Fibroblast of gingiva (primary cell): ENCODE measurements at regions not wholly inside any gene's neighbourhood (a gene's known extent, or its start where the extent isn't known, plus 50 kb on each side); places are given as distances from the start of the nearest gene placed in this dataset.

Experiments used
- DNase-seq: peaks from one replicate; pipeline ENCODE4 v3.0.0-alpha.2; 2011; ENCODE audit warnings: low read depth

DNA sequence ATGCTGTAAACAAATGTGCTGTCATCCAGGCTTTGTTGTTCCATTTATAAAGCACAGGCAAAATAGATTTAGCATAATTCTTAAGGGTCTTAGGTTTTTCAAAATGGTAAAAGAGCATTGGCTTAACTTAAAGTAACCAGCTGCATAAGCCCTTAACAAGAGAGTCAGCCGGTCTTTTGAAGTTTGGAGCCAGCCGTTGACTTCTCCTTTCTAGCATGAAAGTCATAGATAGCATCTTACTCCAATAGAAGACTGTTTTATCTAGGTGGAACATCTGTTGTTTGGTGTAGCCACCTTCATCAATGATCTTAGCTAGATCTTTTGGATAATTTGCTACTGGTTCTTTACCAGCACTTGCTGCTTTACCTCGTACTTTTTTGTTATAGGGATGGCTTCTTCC, 297.5 kb upstream of the DCBLD2 start:
- no peak for DNase-seq

- no peak for DNase-seq
Observed at GRCh38 chr3:99191186-99191585, 289.7 kb upstream of the DCBLD2 start.

- DNase-seq: no peak
Observed at GRCh38 chr3:99188936-99189335, 287.4 kb upstream of the DCBLD2 start.

GRCh38 chr3:99186016-99186415, 284.5 kb upstream of the DCBLD2 start:
- DNase-seq: no peak

- peak; percentile 10 for DNase-seq
Observed at GRCh38 chr3:99176169-99176964, 274.9 kb upstream of the DCBLD2 start.

DNA sequence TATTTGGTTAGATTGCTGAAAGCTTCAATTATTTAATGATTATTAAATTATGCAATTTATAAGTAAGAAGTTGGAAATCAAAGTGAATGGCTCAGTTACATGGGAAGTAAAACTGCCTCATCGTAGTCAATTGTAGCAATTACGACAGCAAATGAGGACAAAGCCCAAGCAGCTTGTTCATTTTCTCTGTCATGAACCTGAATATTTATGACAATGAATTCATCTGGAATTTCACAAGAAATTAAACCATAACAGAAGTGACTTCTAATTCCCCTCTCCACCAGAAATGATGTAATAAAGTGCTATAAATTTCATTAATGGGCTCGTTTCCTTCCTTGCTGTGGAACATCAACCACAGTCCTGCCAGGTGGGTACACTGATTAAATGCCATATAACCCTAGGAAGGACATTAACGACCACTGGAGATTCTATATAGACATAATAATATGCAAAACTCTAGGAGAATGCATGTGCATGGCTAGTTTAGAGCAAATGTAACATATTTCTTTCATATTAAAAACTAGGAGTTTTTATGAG, 273.8 kb upstream of the DCBLD2 start:
- DNase-seq: peak; percentile 12

- DNase-seq: peak; percentile 70
Observed at GRCh38 chr3:99172736-99173657, 271.5 kb upstream of the DCBLD2 start.

- DNase-seq: no peak
Observed at GRCh38 chr3:99171800-99172199, 270.3 kb upstream of the DCBLD2 start.

GRCh38 chr3:99170867-99171517, 269.5 kb upstream of the DCBLD2 start:
- no peak for DNase-seq

DNA sequence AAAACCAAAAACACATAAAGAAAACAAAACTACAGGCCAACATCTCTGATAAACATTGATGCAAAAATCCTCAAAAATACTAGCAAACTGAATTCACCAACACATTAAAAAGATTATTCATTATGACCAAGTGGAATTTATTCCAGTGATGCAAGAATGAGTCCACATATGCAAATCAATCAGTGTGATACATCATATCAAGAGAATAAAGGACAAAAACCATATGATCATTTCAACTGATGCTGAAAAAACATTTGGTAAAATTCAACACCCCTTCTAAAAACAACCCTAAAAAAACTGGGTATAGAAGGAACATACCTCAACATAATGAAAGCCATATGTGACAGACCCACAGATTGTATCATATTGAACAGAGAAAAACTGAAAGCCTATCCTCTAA, 265.6 kb upstream of the DCBLD2 start:
- DNase-seq: peak; percentile 26

GRCh38 chr3:99163314-99163713, 261.8 kb upstream of the DCBLD2 start:
- no peak for DNase-seq

DNA sequence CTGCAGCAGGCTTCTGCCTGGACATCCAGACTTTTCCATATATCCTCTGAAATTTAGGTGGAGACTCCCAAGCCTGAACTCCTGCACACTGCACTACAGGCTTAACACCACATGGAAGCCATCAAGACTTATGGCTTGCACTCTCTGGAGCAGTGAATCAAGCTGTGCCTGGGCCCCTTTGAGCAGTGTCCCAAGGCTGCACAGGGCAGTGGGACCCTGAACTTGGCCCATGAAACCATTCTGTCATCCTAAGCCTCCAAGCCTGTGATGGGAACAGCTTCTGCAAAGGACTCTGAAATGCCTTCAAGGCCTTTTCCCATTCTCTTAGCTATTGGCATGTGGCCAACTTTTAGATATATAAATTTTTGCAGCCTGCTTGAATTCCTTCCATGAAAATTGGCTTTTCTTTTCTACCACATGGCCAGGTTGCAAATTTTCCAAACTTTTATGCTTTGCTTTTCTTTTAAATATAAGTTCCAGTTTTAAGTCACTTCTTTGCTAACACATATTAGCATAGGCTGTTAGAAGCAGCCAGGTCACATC, 257.8 kb upstream of the DCBLD2 start:
- DNase-seq: no peak

- DNase-seq: no peak
Observed at GRCh38 chr3:99145031-99145430, 243.5 kb upstream of the DCBLD2 start.

GRCh38 chr3:99143493-99143892, 242.0 kb upstream of the DCBLD2 start:
- DNase-seq: no peak

DNA sequence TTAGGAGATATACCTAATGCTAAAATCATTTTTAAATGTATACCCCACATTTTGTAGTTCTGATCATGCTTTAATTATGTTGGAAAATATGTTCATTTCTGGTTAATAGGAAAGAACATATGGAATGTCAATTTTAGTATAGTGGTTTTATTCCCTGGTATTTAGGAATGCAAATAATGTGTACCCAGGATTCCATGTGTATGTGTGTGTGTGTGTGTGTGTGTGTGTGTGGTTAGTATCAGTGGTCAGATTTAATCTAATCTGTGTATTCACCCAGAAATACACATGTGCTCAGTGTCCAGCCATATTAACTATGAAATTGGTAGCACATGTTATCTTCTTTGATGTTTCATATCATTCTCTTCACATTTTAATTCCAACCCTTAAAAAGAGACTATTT, 233.5 kb upstream of the DCBLD2 start:
- DNase-seq: no peak

DNA sequence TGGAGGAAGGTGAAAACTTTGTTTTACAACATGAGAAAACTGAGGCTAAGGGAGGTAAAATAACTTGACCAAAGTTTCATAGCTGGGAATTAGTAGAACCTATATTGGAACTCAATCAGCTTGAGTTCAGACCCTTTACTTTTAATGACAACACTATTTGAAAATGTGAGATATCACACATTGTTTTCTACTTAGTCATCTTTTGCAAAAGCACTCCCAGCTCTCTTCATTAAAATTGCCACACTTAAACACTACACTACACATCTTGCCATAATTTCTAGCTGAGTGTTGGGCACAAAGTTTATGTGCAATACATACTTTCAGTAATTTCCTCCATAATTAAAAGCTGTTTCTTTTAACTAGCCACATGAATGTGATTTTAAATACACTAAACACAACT, 230.4 kb upstream of the DCBLD2 start:
- no peak for DNase-seq

- peak; percentile 93 for DNase-seq
Observed at GRCh38 chr3:99128725-99129505, 227.4 kb upstream of the DCBLD2 start.

GRCh38 chr3:99128235-99128634, 226.7 kb upstream of the DCBLD2 start:
- peak; percentile 80 for DNase-seq

DNA sequence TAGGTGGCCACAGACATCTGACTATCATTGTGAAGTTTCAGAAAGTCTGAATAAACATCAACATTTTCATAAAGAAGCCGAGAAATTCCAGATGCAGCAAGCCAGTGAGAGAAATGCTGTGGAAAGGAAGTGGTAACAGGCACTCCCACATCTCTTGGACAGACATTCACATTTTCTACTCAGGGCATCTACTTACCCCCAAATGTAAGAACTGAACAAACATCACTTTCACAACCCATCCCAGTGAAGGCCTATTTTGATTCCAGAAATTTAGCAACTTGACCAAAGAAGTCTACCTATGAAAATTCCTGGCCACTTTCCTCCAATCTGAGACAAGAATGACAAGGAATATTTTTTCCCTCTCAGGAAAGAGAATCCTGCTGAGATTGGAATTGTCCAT, 224.8 kb upstream of the DCBLD2 start:
- peak; percentile 3 for DNase-seq

- DNase-seq: no peak
Observed at GRCh38 chr3:99119385-99119784, 217.9 kb upstream of the DCBLD2 start.

DNA sequence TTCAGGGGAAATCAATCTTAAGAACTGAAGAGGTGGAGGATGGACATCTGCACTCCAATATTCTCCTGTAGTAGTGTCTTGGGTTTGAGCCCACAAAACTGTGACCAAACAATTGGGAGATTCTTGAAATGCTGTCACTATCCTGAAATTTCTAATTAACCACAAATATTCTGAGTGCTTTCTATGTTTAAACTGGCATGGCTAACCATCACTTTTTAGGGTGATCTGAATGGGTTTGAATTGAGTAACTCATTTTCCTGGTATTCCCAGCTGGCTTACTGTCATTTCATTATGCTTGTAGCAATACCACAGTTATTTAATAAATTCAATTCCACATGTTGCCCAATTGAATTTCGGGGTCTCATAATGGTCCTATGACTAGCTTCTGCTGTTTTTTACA, 216.9 kb upstream of the DCBLD2 start:
- DNase-seq: peak; percentile 39
